ACHN (cell line): ENCODE measurements at regions not wholly inside any gene's neighbourhood (a gene's known extent, or its start where the extent isn't known, plus 50 kb on each side); places are given as distances from the start of the nearest gene placed in this dataset.
"Not testable (repeated sequence)": the region's sequence is repeated elsewhere in the genome, so short reads cannot be mapped to it uniquely, and the experiment has no call there.

Source experiments
- DNase-seq: peaks from one replicate; pipeline ENCODE4 v3.0.0-alpha.2; 2015
- in situ Hi-C: cut with HindIII; loops from 2 replicates; pipeline ENCODE4 v1.10.0; 2017; ENCODE audit warnings: low sequenced_read_pairs, low pct_ligation_motif_present, low pct_unique_long_range_greater_than_20kb

- in situ Hi-C loops, result no loop called here
These were observed 137.7 kb downstream of the LCA5 start for GRCh38 chr6:79399499-79399898.

GRCh38 chr6:79398617-79399016 lies 138.6 kb downstream of the LCA5 start:
- DNase-seq, in situ Hi-C loops: not testable (repeated sequence)

More at GRCh38 chr6:79399499-79399898, 137.7 kb downstream of the LCA5 start:
- no peak for DNase-seq

- in situ Hi-C loops, result no loop called here
- no peak for DNase-seq
These were observed 140.6 kb downstream of the LCA5 start for GRCh38 chr6:79396625-79397024.

- DNase-seq, result no peak
- in situ Hi-C loops, result no loop called here
These were observed 142.5 kb downstream of the LCA5 start for GRCh38 chr6:79394690-79395089.

- DNase-seq, result no peak
- in situ Hi-C loops, result no loop called here
These were observed 145.1 kb downstream of the LCA5 start for GRCh38 chr6:79392094-79392493.

GRCh38 chr6:79391480-79391879 lies 145.8 kb downstream of the LCA5 start:
- DNase-seq, result no peak
- in situ Hi-C loops, result no loop called here

- no peak for DNase-seq
- in situ Hi-C loops, result no loop called here
These were observed 151.3 kb downstream of the LCA5 start for GRCh38 chr6:79385893-79386292.

GRCh38 chr6:79385333-79385732 lies 150.9 kb upstream of the HMGN3 start:
- no peak for DNase-seq
- in situ Hi-C loops, result no loop called here

- no peak for DNase-seq
- in situ Hi-C loops, result no loop called here
These were observed 150.4 kb upstream of the HMGN3 start for GRCh38 chr6:79384845-79385244.

- in situ Hi-C loops, result no loop called here
- no peak for DNase-seq
These were observed 144.5 kb upstream of the HMGN3 start for GRCh38 chr6:79378957-79379356.

- in situ Hi-C loops, result no loop called here
- no peak for DNase-seq
These were observed 143.4 kb upstream of the HMGN3 start for GRCh38 chr6:79377888-79378348.

GRCh38 chr6:79377047-79377446 lies 142.6 kb upstream of the HMGN3 start:
- no peak for DNase-seq
- in situ Hi-C loops, result no loop called here

GRCh38 chr6:79375635-79376337 lies 141.3 kb upstream of the HMGN3 start:
- in situ Hi-C loops, result no loop called here
- no peak for DNase-seq

- in situ Hi-C loops, result no loop called here
- no peak for DNase-seq
These were observed 139.8 kb upstream of the HMGN3 start for GRCh38 chr6:79374308-79374707.

- in situ Hi-C loops, result no loop called here
- DNase-seq, result no peak
These were observed 139.4 kb upstream of the HMGN3 start for GRCh38 chr6:79373880-79374279.

GRCh38 chr6:79373246-79373645 lies 138.8 kb upstream of the HMGN3 start:
- DNase-seq, result no peak
- in situ Hi-C loops, result no loop called here

- in situ Hi-C loops, result no loop called here
- no peak for DNase-seq
These were observed 138.3 kb upstream of the HMGN3 start for GRCh38 chr6:79372757-79373156.

- DNase-seq, result no peak
- in situ Hi-C loops, result no loop called here
These were observed 134.5 kb upstream of the HMGN3 start for GRCh38 chr6:79369026-79369425.

GRCh38 chr6:79363441-79363840 lies 129.0 kb upstream of the HMGN3 start:
- in situ Hi-C loops, DNase-seq: not testable (repeated sequence)

GRCh38 chr6:79361074-79361473 lies 126.6 kb upstream of the HMGN3 start:
- in situ Hi-C loops, DNase-seq: not testable (repeated sequence)

- DNase-seq, result no peak
- in situ Hi-C loops, result no loop called here
These were observed 118.7 kb upstream of the HMGN3 start for GRCh38 chr6:79353226-79353625.
